Nucleus accumbens (tissue), 56 donors: ENCODE measurements at regions not wholly inside any gene's neighbourhood (a gene's known extent, or its start where the extent isn't known, plus 50 kb on each side); places are given as distances from the start of the nearest gene placed in this dataset.
"Not testable (repeated sequence)": the region's sequence is repeated elsewhere in the genome, so short reads cannot be mapped to it uniquely, and the experiment has no call there.

Source experiments
- DNase-seq, 56 donors: peaks; one replicate each; lab custom pipeline; 2025; lab: John Stamatoyannopoulos, UW

DNA sequence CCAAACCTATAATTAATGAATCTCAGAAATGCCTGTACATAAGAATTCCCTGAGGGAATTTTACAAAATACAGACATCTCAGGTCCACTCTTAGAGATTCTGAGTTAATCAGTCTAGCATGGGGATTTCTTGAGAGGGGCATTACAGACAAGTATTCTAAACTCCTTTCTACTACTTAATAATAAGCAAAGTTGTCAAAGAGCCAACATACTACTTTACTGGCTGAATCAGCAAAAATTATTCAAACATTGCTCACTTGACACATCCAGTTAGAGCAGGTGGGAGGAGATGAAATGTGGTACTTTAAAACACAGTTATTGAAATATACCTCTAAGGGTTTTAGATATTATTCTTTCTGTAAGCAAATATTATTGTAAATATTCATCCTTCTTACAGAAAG lies 1164.7 kb downstream of the CDY2B start:
- no peak for DNase-seq

GRCh38 chrY:16673102-16673787 lies 1206.8 kb downstream of the CDY2B start:
- no peak for DNase-seq

DNA sequence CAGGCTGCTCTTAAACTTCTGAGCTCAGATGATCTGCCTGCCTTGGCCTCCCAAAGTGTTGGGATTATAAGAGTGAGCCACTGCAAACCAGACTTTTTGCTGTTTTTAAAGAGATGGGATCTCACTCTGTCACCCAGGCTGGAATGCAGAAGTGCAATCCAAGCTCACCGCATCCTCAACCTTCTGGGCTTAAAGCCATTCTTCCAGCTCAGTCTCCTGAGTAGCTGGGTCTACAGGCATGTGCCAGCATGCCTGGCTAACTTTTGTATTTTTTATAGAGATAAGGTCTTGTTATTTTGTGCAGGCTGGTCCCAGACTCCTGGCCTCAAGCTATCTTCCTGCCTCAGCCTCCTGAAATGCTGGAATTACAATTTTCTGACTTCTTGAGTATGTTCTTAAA lies 1211.6 kb downstream of the CDY2B start:
- DNase-seq: no peak

GRCh38 chrY:16662741-16663140 lies 1217.3 kb downstream of the CDY2B start:
- DNase-seq: no peak

GRCh38 chrY:16659340-16659739 lies 1220.7 kb downstream of the CDY2B start:
- DNase-seq: no peak

DNA sequence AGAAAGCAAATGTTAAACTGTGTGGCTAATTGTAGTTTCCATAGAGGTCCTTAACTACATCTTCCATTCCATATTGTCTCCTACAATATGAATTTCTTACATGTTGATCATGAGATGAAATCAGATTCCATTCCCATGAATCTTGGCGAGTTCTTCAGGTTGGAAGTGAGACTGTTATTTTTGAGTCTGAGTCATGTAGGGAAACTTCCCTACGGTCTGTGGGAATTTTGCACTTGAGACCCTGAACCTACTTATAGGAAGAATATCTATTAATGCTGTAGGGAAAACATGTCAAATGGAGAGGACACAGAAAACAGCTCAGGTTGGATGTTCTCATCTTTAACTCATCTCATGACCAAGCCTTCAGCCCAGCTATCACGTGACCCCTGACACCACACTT lies 1226.0 kb downstream of the CDY2B start:
- no peak for DNase-seq

- DNase-seq: no peak
These were observed 1234.0 kb downstream of the CDY2B start for GRCh38 chrY:16645991-16646390.

GRCh38 chrY:16645449-16645848 lies 1234.6 kb downstream of the CDY2B start:
- DNase-seq: no peak

DNA sequence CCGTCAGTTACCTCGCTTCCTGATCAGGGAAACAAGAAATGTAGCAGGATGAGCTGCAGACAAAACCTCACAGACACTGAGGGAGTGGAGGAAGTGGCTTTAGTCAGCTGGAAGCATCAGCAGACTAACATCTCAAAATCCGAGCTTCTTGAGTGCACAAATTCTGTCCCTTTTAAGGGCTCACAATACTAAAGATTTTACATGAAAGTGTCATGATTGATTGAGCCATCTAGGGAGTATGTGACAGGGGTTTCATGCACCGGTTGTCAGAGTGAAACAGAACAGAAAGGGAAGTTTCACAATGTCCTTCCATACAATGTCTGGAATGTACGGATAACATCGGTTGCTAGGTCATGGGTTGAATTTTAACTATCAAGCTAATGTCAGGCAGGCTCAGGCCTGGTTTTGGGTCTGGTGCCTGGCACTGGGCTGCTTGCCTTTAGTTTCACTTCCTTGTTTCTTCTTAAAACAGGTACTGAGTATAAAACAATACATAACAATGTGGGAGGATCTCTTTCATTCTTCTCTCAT lies 1235.7 kb downstream of the CDY2B start:
- no peak for DNase-seq

DNA sequence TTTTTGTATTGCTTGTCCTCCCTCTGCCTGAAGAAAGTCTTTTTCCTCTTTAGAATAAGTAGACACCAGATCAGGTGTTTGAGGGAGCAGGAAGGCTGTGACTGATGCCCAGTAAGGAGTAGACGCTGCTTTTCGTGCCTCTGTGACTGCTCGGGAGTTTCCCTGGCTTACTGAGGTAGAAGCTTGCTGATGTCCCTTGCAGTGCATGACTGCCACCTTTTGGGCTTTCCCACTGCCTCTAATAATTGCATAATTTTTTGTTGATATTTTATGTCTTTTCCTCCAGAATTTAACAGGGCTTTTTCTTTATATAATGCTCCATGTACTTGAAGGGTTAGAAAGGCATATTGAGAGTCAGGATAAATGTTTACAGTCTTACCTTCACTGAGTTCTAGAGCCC lies 1240.2 kb downstream of the CDY2B start:
- DNase-seq: peak in 12 of 56 donors; percentile 0 to 33 (median 0)

- not testable (repeated sequence) for DNase-seq
These were observed 1241.3 kb downstream of the CDY2B start for GRCh38 chrY:16638743-16639142.

- no peak for DNase-seq
These were observed 1243.8 kb downstream of the CDY2B start for GRCh38 chrY:16636254-16636653.

DNA sequence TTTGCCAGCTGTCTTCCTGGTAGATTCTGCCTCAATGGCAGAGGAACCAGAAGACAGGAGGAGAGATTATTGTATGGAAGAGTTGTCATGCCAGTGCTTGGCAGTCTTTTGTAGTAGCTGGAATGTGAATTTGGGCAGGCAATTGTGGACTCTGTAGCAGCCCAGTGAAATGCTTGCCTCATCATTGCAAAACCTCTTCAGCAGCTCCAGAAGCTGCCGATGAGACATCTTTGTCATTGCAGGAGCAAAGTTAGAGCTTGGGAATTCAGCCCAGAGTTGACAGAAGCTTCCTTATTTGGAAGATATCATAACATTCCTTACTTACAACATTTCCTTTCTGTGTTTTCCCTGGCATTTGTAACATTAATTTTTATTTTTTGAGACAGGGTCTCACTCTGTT lies 1250.9 kb downstream of the CDY2B start:
- DNase-seq: no peak

- no peak for DNase-seq
These were observed 1252.9 kb downstream of the CDY2B start for GRCh38 chrY:16627122-16627521.

GRCh38 chrY:16616201-16616975 lies 1263.6 kb downstream of the CDY2B start:
- no peak for DNase-seq

DNA sequence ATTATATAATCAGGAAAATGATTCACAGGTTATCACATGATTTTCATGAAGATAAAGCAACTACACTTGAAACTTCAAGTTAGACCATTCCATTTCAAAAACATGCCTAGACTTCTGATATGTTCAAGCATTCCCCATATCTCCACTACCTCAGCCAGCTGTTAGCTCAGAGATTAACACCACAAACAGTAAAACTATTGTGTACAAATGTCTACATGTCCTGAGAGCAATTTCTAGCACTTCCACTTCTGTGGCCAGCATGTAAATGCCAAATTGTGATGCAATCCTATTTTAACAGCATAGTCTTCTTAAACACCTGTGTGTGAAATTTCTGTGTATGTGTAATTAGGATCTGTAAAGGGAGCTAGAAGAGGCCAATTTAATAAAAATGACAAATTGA lies 1271.3 kb downstream of the CDY2B start:
- no peak for DNase-seq

DNA sequence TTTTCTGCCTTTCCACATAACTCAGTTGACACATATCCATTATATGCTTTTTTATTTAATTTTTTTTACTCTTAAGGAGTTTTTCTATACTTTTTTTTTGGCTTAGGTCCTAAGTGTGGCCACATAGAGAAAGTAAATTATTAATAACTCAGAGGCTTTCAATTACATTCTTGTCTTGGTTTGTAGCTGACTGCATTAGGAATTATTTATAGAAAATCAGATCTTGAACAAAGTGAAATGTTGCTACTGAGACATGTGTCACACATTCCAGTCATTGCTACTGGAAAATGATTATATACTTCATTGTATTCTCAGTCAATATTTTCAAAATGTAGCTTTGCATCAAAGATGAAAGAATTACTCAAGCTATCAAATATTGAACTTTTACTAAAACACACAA lies 1277.9 kb downstream of the CDY2B start:
- no peak for DNase-seq

DNA sequence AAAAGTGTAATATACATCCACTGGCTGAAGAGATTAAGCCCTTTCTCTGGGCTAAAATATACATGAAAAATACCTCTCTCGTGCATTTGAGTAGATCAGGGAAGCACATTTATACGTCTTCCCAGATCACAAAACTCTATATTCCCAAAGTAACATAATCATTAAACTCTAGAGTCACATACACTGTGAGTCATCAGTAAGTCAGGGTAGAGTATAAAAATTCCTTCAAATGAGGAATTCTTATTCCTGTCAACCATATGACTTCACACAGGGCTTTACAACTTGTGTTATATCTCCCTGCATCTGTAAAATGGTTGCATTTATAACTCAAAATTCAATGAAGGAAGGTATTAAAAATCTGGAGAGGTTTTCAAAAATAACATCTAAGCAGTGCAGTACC lies 1278.4 kb downstream of the CDY2B start:
- DNase-seq: no peak

DNA sequence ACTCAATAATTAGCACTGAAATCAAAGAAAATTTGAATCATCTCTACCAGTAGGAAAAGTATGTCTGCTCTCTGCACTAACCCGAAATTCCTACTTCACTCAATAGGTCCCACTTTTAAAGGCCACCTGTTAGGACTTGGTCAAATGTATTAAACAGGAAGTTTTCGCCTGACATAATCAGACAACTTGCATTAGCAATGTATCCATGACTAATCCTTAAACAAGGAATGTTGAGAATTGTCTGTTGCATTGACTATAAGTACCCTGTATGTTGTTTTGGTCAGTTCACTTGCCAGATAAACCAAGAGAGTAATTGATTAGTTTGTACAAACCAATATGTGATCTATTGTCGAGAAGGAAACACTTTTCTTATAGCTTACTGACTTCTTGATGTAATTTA lies 1308.0 kb downstream of the CDY2B start:
- DNase-seq: no peak

DNA sequence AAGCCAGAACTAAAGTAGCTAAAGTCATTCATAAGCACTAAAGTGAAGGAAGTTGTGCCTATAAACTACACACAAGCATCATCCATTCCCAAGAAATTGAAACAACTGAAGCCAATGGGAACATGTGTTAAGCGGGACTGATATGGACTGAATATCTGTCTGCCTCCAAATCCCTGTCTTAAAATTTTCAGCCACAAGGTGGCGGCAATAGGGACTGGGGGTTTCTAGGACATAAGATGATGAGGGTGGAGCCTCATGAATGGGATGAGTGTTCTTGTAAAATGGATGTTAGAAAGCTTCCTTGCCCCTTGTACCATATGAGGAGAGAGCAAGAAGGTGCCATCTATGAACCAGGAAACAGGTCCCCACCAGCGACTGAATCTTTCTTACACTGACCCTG lies 1317.5 kb downstream of the CDY2B start:
- DNase-seq: no peak

- no peak for DNase-seq
These were observed 1358.0 kb downstream of the CDY2B start for GRCh38 chrY:16522021-16522420.

DNA sequence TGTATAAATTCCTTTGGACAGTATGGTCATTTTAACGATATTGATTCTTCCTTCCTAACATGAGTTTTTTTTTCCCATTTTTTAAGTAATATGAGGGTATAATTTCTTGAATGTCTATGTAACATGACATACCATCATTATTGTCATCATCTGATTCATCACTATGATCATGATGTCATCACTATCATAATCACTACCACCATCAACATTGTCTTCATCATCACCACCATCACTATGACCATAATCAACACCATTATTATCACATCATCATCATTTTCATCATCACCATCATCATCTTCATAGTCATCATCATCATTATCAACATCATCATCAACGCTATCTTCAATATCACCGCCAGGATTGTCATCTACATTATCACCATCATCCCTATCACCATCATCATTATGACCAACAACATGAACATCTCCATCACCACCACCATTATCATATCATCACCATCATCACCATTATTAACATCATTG lies 1377.2 kb downstream of the CDY2B start:
- no peak for DNase-seq
